HFFc6 (cell line): ENCODE measurements at regions not wholly inside any gene's neighbourhood (a gene's known extent, or its start where the extent isn't known, plus 50 kb on each side); places are given as distances from the start of the nearest gene placed in this dataset.

Source experiments
- DNase-seq: peaks from one replicate; pipeline ENCODE4 v3.0.0-alpha.2; 2018
- H3K27ac Mint-ChIP-seq: 2 replicates; pipeline ENCODE4 v1.8.0; 2020; ENCODE audit warnings: mild to moderate bottlenecking, mixed read lengths
- H3K27me3 Mint-ChIP-seq: 2 replicates; pipeline ENCODE4 v1.8.0; 2021; ENCODE audit warnings: mild to moderate bottlenecking, moderate library complexity, mixed read lengths; ENCODE audit not compliant: insufficient read depth
- H3K36me3 Mint-ChIP-seq: 2 replicates; pipeline ENCODE4 v1.8.0; 2021; ENCODE audit warnings: low read depth, mixed read lengths
- H3K4me1 Mint-ChIP-seq: 2 replicates; pipeline ENCODE4 v1.8.0; 2020; ENCODE audit warnings: low read depth, mixed read lengths
- H3K4me3 Mint-ChIP-seq: 2 replicates; pipeline ENCODE4 v1.8.0; 2020; ENCODE audit warnings: mild to moderate bottlenecking, moderate library complexity, mixed read lengths
- H3K9me3 Mint-ChIP-seq: 2 replicates; pipeline ENCODE4 v1.8.0; 2020; ENCODE audit warnings: mild to moderate bottlenecking, mixed read lengths
- CTCF ChIP-seq: fragments of 200-600 bp; sonication (generic); IDR thresholded peaks from 2 replicates; pipeline ENCODE4 v1.5.0; 2021; ENCODE audit warnings: antibody characterized with exemption, mild to moderate bottlenecking

GRCh38 chr4:90060039-90060438 is 67.2 kb upstream of the CCSER1 start:
- Mint-ChIP-seq H3K4me3 (no peak overlapping the region), H3K27ac (no peak overlapping the region), H3K27me3 (no peaks in the 10 kb centered on the region; the same call in 1 of the 2 replicates), H3K36me3 (no peaks in the 10 kb centered on the region), H3K4me1 (no peaks in the 10 kb centered on the region), H3K9me3 (peaks cover 11% of the 10 kb centered on the region)
- no peak for DNase-seq
- no peak for TF ChIP-seq CTCF

- no peaks in the 10 kb centered on the region for H3K4me1 Mint-ChIP-seq
- H3K4me3 Mint-ChIP-seq: no peak overlapping the region
- TF ChIP-seq CTCF: no peak
- H3K9me3 Mint-ChIP-seq: peaks cover 15% of the 10 kb centered on the region
- no peaks in the 10 kb centered on the region; the same call in 1 of the 2 replicates for H3K27me3 Mint-ChIP-seq
- no peaks in the 10 kb centered on the region for H3K36me3 Mint-ChIP-seq
- H3K27ac Mint-ChIP-seq: no peak overlapping the region
- DNase-seq: no peak
These were observed 65.3 kb upstream of the CCSER1 start for GRCh38 chr4:90061881-90062280.

GRCh38 chr4:90064196-90064595 is 63.0 kb upstream of the CCSER1 start:
- Mint-ChIP-seq H3K27me3 (no peaks in the 10 kb centered on the region; the same call in 1 of the 2 replicates), H3K27ac (no peak overlapping the region), H3K9me3 (peaks cover 16% of the 10 kb centered on the region), H3K4me3 (no peak overlapping the region), H3K4me1 (no peaks in the 10 kb centered on the region), H3K36me3 (no peaks in the 10 kb centered on the region)
- no peak for TF ChIP-seq CTCF
- DNase-seq: no peak

- Mint-ChIP-seq H3K27me3 (no peaks in the 10 kb centered on the region), H3K4me1 (no peaks in the 10 kb centered on the region), H3K36me3 (no peaks in the 10 kb centered on the region), H3K27ac (no peak overlapping the region), H3K9me3 (peaks cover 25% of the 10 kb centered on the region), H3K4me3 (no peak overlapping the region)
- no peak for TF ChIP-seq CTCF
- no peak for DNase-seq
These were observed 58.0 kb upstream of the CCSER1 start for GRCh38 chr4:90069151-90069550.

GRCh38 chr4:90071289-90072235 is 55.6 kb upstream of the CCSER1 start:
- Mint-ChIP-seq H3K27me3 (no peaks in the 10 kb centered on the region), H3K27ac (no peak overlapping the region), H3K4me1 (no peaks in the 10 kb centered on the region), H3K4me3 (no peak overlapping the region), H3K36me3 (no peaks in the 10 kb centered on the region), H3K9me3 (peaks cover 21% of the 10 kb centered on the region)
- no peak for DNase-seq
- TF ChIP-seq CTCF: no peak
